ENCODE measurements at regions not wholly inside any gene's neighbourhood (a gene's known extent, or its start where the extent isn't known, plus 50 kb on each side); places are given as distances from the start of the nearest gene placed in this dataset.
"Not testable (repeated sequence)": the region's sequence is repeated elsewhere in the genome, so short reads cannot be mapped to it uniquely, and the experiment has no call there.

- TF ChIP-seq CTCF, POLR2A (IDR thresholded peaks at IDR 0.05): not testable (repeated sequence)
Measured at GRCh38 chr18:15001795-15002107, 253.8 kb downstream of the ANKRD30B start.
